Endothelial cell of umbilical vein (primary cell): ENCODE measurements at regions not wholly inside any gene's neighbourhood (a gene's known extent, or its start where the extent isn't known, plus 50 kb on each side); places are given as distances from the start of the nearest gene placed in this dataset.
A peak's percentile ranks its signal among the peaks of the same experiment; 100 is the strongest.

Experiments
- BruUV-seq: library from RNA; stranded (reverse); fragments of 400-500 nt; replicated peaks from 2 replicates; lab custom pipeline; 2021; lab: Mats Ljungman, UMichigan
- CTCF ChIA-PET: fragments of 300-600, 350-600 bp; sonication (Branson Sonifier 250); formaldehyde crosslinking; loops from one replicate; lab custom pipeline; 2021; ENCODE audit warnings: antibody characterized with exemption, inconsistent platforms; lab: Charles Lee
- POLR2A ChIA-PET: fragments of 300-600, 350-600 bp; sonication (Branson Sonifier 250); formaldehyde crosslinking; loops from one replicate; lab custom pipeline; 2021; ENCODE audit warnings: antibody characterized with exemption, inconsistent platforms; lab: Charles Lee
- DNase-seq: peaks from one replicate; pipeline ENCODE4 v3.0.0-alpha.2; 2011; ENCODE audit warnings: low read depth, low spot score
- FAIRE-seq: peaks from 2 replicates; lab custom pipeline; 2011; peaks lifted over from hg19 to GRCh38; lab: Jason Lieb, UNC
- H2AFZ ChIP-seq: 2 replicates; pipeline ENCODE4 v1.6.0; 2012; ENCODE audit warnings: low read depth, low read length, control low read depth, inconsistent platforms
- H3K27ac ChIP-seq: 2 replicates; pipeline ENCODE4 v1.5.1; 2011; ENCODE audit warnings: low read depth, mild to moderate bottlenecking, control low read depth, low read length, moderate library complexity; ENCODE audit not compliant: insufficient read depth
- H3K27me3 ChIP-seq, 2 experiments: 2 replicates each; pipeline versions ENCODE4 v1.6.0 to v1.6.1; 2011; ENCODE audit warnings: low read length in 2 of 2, mixed read lengths in 1 of 2; ENCODE audit not compliant: control insufficient read depth in 2 of 2, insufficient read depth in 2 of 2
- H3K36me3 ChIP-seq, 2 experiments: 2 replicates in 1 of 2; 3 replicates in 1 of 2; pipeline ENCODE4 v1.5.1; 2011; ENCODE audit warnings: low read length in 2 of 2, mild to moderate bottlenecking in 1 of 2, moderate library complexity in 1 of 2; ENCODE audit not compliant: control insufficient read depth in 2 of 2, insufficient read depth in 2 of 2; ENCODE audit errors: extremely low read depth in 1 of 2
- H3K4me1 ChIP-seq: 3 replicates; pipeline ENCODE4 v1.5.1; 2011; ENCODE audit warnings: mild to moderate bottlenecking, low read length; ENCODE audit not compliant: control insufficient read depth, insufficient read depth; ENCODE audit errors: extremely low read depth
- H3K4me2 ChIP-seq: 2 replicates; pipeline ENCODE4 v1.6.1; 2011; ENCODE audit warnings: low read length, control low read depth, mixed read lengths; ENCODE audit not compliant: insufficient read depth
- H3K4me3 ChIP-seq, 3 experiments: fragments of 200-600 bp in 1 of 3; sonication (generic), shearing (Covaris generic) in 1 of 3; replicated peaks in 1 of 3; 2 replicates each; pipeline ENCODE4 v1.5.1; 2011 to 2016; ENCODE audit warnings: control low read depth in 3 of 3, low read length in 3 of 3, mild to moderate bottlenecking in 2 of 3, inconsistent platforms in 1 of 3, low read depth in 1 of 3, moderate library complexity in 1 of 3; ENCODE audit not compliant: insufficient read depth in 1 of 3
- H3K79me2 ChIP-seq: 2 replicates; pipeline ENCODE4 v1.6.0; 2012; ENCODE audit warnings: low read length, inconsistent platforms; ENCODE audit not compliant: control insufficient read depth, insufficient read depth
- H3K9ac ChIP-seq: replicated peaks from 2 replicates; pipeline ENCODE3; 2011; ENCODE audit warnings: low read length, control low read depth; ENCODE audit not compliant: insufficient read depth; ENCODE audit errors: extremely low read depth
- H3K9me1 ChIP-seq: replicated peaks from 3 replicates; pipeline ENCODE4 v1.6.0; 2011; ENCODE audit warnings: mild to moderate bottlenecking, low read length; ENCODE audit not compliant: control insufficient read depth, insufficient read depth; ENCODE audit errors: extremely low read depth
- H3K9me3 ChIP-seq: replicated peaks from 2 replicates; pipeline ENCODE4 v1.5.1; 2012; ENCODE audit warnings: low read length, inconsistent platforms; ENCODE audit not compliant: control insufficient read depth, insufficient read depth
- H4K20me1 ChIP-seq: replicated peaks from 2 replicates; pipeline ENCODE3; 2011; ENCODE audit warnings: mild to moderate bottlenecking, low read length; ENCODE audit not compliant: control insufficient read depth, insufficient read depth; ENCODE audit errors: extremely low read depth
- EZH2 ChIP-seq: IDR thresholded peaks from 2 replicates; pipeline ENCODE4 v1.6.1; 2012; ENCODE audit warnings: borderline replicate concordance, low read depth, mild to moderate bottlenecking, moderate library complexity, low read length, inconsistent platforms; ENCODE audit not compliant: severe bottlenecking
- FOS ChIP-seq: IDR thresholded peaks from 2 replicates; pipeline ENCODE4 v1.6.1; 2011; ENCODE audit warnings: mild to moderate bottlenecking, low read length, moderate library complexity, borderline replicate concordance; ENCODE audit not compliant: insufficient read depth
- GATA2 ChIP-seq: IDR thresholded peaks from 2 replicates; pipeline ENCODE4 v1.7.0; 2011; ENCODE audit warnings: low read depth, mild to moderate bottlenecking, moderate library complexity, mixed read lengths, low read length; ENCODE audit not compliant: insufficient read length, insufficient read depth
- MYC ChIP-seq: IDR thresholded peaks from one replicate; pipeline ENCODE4 v1.6.1; 2011; ENCODE audit warnings: mild to moderate bottlenecking, low read depth, low read length
- POLR2A ChIP-seq: IDR thresholded peaks from 2 replicates; pipeline ENCODE4 v1.6.1; 2012; ENCODE audit warnings: low read depth, mild to moderate bottlenecking, control low read depth, low read length
- POLR2AphosphoS5 ChIP-seq: IDR thresholded peaks from 2 replicates; pipeline ENCODE4 v1.6.1; 2012; ENCODE audit warnings: low read depth, mild to moderate bottlenecking, control low read depth, low read length, moderate library complexity; ENCODE audit not compliant: insufficient read depth
- dilution Hi-C: fragments of 300-500 bp; cut with MboI; formaldehyde crosslinking; loops from one replicate; pipeline ENCODE4 v1.15.0; 2019; ENCODE audit warnings: low sequenced_read_pairs; ENCODE audit not compliant: extremely low pct_ligation_motif_present
- intact Hi-C: fragments of 100-400 bp; cut with micrococcal nuclease; formaldehyde crosslinking; loops from one replicate; pipeline ENCODE4 v1.10.0; 2022
- TF ChIP-seq, protein P1 (sequence below), 2 donors: IDR thresholded peaks; 1 replicate in 1 of 2; 2 replicates in 1 of 2; pipeline ENCODE4 v1.5.1; 2011; ENCODE audit warnings: low read length in 2 of 2, mild to moderate bottlenecking in 2 of 2, moderate library complexity in 2 of 2, control low read depth in 1 of 2, inconsistent platforms in 1 of 2, low read depth in 1 of 2; ENCODE audit not compliant: insufficient read depth in 1 of 2; ENCODE audit errors: extremely low read depth in 1 of 2

DNA sequence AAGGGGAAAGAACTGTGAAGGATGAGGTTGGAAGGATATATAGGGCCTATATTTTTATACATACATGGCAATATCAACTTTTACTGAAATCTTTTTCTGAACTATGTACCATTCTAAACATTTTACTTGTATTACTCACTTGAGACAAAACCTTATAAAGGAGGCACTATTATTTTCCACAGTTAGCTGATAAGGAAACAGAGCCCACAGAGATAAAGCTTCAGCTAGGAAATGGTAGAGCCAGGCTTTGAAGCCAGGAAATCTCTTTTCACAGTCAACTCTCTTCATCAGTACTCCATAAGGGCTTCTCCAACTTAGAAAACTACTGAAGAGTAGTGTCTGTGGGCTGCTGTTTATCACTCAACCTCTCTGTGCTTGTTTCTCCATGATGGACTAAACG is 613.7 kb downstream of the PRELID2 start:
- Histone ChIP-seq H2AFZ (no peak overlapping the region), H3K4me1 (no peaks in the 10 kb centered on the region), H3K4me2 (no peak overlapping the region), H3K27ac (no peak overlapping the region), H3K36me3 (no peaks in the 10 kb centered on the region), H3K4me3 (no peak overlapping the region), H3K9ac (no peak overlapping the region), H3K79me2 (no peaks in the 10 kb centered on the region), H4K20me1 (no peaks in the 10 kb centered on the region), H3K9me1 (no peaks in the 10 kb centered on the region), H3K27me3 (no peaks in the 10 kb centered on the region), H3K9me3 (no peaks in the 10 kb centered on the region)
- FAIRE-seq, result peak; percentile 44
- TF ChIP-seq, protein P1, sequence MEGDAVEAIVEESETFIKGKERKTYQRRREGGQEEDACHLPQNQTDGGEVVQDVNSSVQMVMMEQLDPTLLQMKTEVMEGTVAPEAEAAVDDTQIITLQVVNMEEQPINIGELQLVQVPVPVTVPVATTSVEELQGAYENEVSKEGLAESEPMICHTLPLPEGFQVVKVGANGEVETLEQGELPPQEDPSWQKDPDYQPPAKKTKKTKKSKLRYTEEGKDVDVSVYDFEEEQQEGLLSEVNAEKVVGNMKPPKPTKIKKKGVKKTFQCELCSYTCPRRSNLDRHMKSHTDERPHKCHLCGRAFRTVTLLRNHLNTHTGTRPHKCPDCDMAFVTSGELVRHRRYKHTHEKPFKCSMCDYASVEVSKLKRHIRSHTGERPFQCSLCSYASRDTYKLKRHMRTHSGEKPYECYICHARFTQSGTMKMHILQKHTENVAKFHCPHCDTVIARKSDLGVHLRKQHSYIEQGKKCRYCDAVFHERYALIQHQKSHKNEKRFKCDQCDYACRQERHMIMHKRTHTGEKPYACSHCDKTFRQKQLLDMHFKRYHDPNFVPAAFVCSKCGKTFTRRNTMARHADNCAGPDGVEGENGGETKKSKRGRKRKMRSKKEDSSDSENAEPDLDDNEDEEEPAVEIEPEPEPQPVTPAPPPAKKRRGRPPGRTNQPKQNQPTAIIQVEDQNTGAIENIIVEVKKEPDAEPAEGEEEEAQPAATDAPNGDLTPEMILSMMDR (IDR thresholded peaks at IDR 0.05; ENCODE audit: extremely low read depth in 1 of 2, insufficient read depth in 1 of 2, low read depth in 1 of 2, low read length in 2 of 2), result no peak
- TF ChIP-seq POLR2AphosphoS5, result no peak
- TF ChIP-seq GATA2, result no peak
- no peak for TF ChIP-seq POLR2A
- no peak for TF ChIP-seq MYC
- TF ChIP-seq EZH2, result no peak
- TF ChIP-seq FOS, result no peak
- DNase-seq, result peak; percentile 51
- ChIA-PET CTCF (interaction anchor here (1.3 to 2.5 kb wide), 2 partner anchors 16 to 125 kb away, joined by 3 to 7 read pairs; no protein-coding TSS in a partner anchor), POLR2A (no interaction called here)
- intact Hi-C loops (no loop called here), dilution Hi-C loops (no loop called here)
- BruUV-seq, result no TSS peak
